BLaER1 (cell line): ENCODE measurements at regions not wholly inside any gene's neighbourhood (a gene's known extent, or its start where the extent isn't known, plus 50 kb on each side); places are given as distances from the start of the nearest gene placed in this dataset.

Experiments used
- H3K27ac ChIP-seq: shearing (Covaris generic); formaldehyde crosslinking; 2 replicates; pipeline ENCODE4 v1.8.1; 2022
- H3K27me3 ChIP-seq: shearing (Covaris generic); formaldehyde crosslinking; 2 replicates; pipeline ENCODE4 v1.8.1; 2022
- H3K36me3 ChIP-seq: shearing (Covaris generic); formaldehyde crosslinking; 2 replicates; pipeline ENCODE4 v1.8.1; 2022
- H3K4me1 ChIP-seq: shearing (Covaris generic); formaldehyde crosslinking; 2 replicates; pipeline ENCODE4 v1.8.1; 2022
- H3K4me2 ChIP-seq: shearing (Covaris generic); formaldehyde crosslinking; 2 replicates; pipeline ENCODE4 v1.8.1; 2022
- H3K4me3 ChIP-seq: shearing (Covaris generic); formaldehyde crosslinking; 2 replicates; pipeline ENCODE4 v1.8.1; 2022
- H3K9ac ChIP-seq: shearing (Covaris generic); formaldehyde crosslinking; 2 replicates; pipeline ENCODE4 v1.8.1; 2022
- H3K9me3 ChIP-seq: shearing (Covaris generic); formaldehyde crosslinking; 2 replicates; pipeline ENCODE4 v1.8.1; 2022
- H4K20me1 ChIP-seq: shearing (Covaris generic); formaldehyde crosslinking; 2 replicates; pipeline ENCODE4 v1.8.1; 2022
- Cebpa-rat ChIP-seq: shearing (Covaris generic); IDR thresholded peaks from 2 replicates; pipeline ENCODE4 v1.8.1; 2022

GRCh38 chr2:767944-768343 is 90.7 kb upstream of the TMEM18 start:
- H3K4me1 ChIP-seq = peaks cover 30% of the 10 kb centered on the region
- peaks cover 12% of the 10 kb centered on the region; the same call in 1 of the 2 replicates for H3K9me3 ChIP-seq
- no peaks in the 10 kb centered on the region for H3K27me3 ChIP-seq
- no peak overlapping the region for H3K27ac ChIP-seq
- H3K36me3 ChIP-seq = no peaks in the 10 kb centered on the region
- no peak overlapping the region for H3K4me2 ChIP-seq
- H3K9ac ChIP-seq = no peak overlapping the region
- H4K20me1 ChIP-seq = no peaks in the 10 kb centered on the region
- H3K4me3 ChIP-seq = no peak overlapping the region
- TF ChIP-seq Cebpa-rat = no peak

GRCh38 chr2:767440-767839 is 90.2 kb upstream of the TMEM18 start:
- Histone ChIP-seq H3K9me3 (peaks cover 12% of the 10 kb centered on the region; the same call in 1 of the 2 replicates), H3K4me3 (no peak overlapping the region), H3K4me1 (peaks cover 35% of the 10 kb centered on the region), H3K4me2 (no peak overlapping the region), H3K27ac (no peak overlapping the region), H3K27me3 (no peaks in the 10 kb centered on the region), H4K20me1 (no peaks in the 10 kb centered on the region), H3K36me3 (no peaks in the 10 kb centered on the region), H3K9ac (no peak overlapping the region)
- TF ChIP-seq Cebpa-rat = no peak

- TF ChIP-seq Cebpa-rat = no peak
- Histone ChIP-seq H3K9ac (no peak overlapping the region), H3K27me3 (no peaks in the 10 kb centered on the region), H3K4me3 (no peak overlapping the region), H3K4me2 (no peak overlapping the region), H3K4me1 (peaks cover 37% of the 10 kb centered on the region), H4K20me1 (no peaks in the 10 kb centered on the region), H3K9me3 (peaks cover 12% of the 10 kb centered on the region; the same call in 1 of the 2 replicates), H3K27ac (no peak overlapping the region), H3K36me3 (no peaks in the 10 kb centered on the region)
Observed at GRCh38 chr2:766255-766654, 89.0 kb upstream of the TMEM18 start.

- Histone ChIP-seq H3K27me3 (no peaks in the 10 kb centered on the region), H3K4me2 (no peak overlapping the region), H3K9ac (no peak overlapping the region), H3K36me3 (no peaks in the 10 kb centered on the region), H4K20me1 (no peaks in the 10 kb centered on the region), H3K4me1 (peaks cover 32% of the 10 kb centered on the region), H3K27ac (no peak overlapping the region), H3K9me3 (peaks cover 8% of the 10 kb centered on the region; the same call in 1 of the 2 replicates), H3K4me3 (no peak overlapping the region)
- TF ChIP-seq Cebpa-rat = no peak
Observed at GRCh38 chr2:765369-765768, 88.2 kb upstream of the TMEM18 start.

GRCh38 chr2:763766-764525 is 86.7 kb upstream of the TMEM18 start:
- Histone ChIP-seq H4K20me1 (no peaks in the 10 kb centered on the region), H3K27ac (no peak overlapping the region), H3K9me3 (peaks cover 7% of the 10 kb centered on the region; the same call in 1 of the 2 replicates), H3K36me3 (no peaks in the 10 kb centered on the region), H3K27me3 (no peaks in the 10 kb centered on the region), H3K9ac (no peak overlapping the region), H3K4me2 (peak overlapping the region; percentile 7; the same call in 1 of the 2 replicates), H3K4me3 (no peak overlapping the region), H3K4me1 (peaks cover 24% of the 10 kb centered on the region)
- no peak for TF ChIP-seq Cebpa-rat

- no peak overlapping the region for H3K27ac ChIP-seq
- no peak for TF ChIP-seq Cebpa-rat
- H3K4me2 ChIP-seq = peak overlapping the region; percentile 31; the same call in 1 of the 2 replicates
Observed at GRCh38 chr2:762646-763045, 85.4 kb upstream of the TMEM18 start.

GRCh38 chr2:761384-761783 is 84.2 kb upstream of the TMEM18 start:
- H3K4me2 ChIP-seq = no peak overlapping the region
- H3K36me3 ChIP-seq = no peaks in the 10 kb centered on the region
- no peak overlapping the region for H3K9ac ChIP-seq
- no peak overlapping the region for H3K27ac ChIP-seq
- no peak overlapping the region for H3K4me3 ChIP-seq
- peaks cover 43% of the 10 kb centered on the region for H3K4me1 ChIP-seq
- no peaks in the 10 kb centered on the region for H3K27me3 ChIP-seq
- H4K20me1 ChIP-seq = no peaks in the 10 kb centered on the region
- no peak for TF ChIP-seq Cebpa-rat
- no peaks in the 10 kb centered on the region; the same call in 1 of the 2 replicates for H3K9me3 ChIP-seq

More at GRCh38 chr2:762646-763045, 85.4 kb upstream of the TMEM18 start:
- H4K20me1 ChIP-seq = no peaks in the 10 kb centered on the region
- H3K9ac ChIP-seq = no peak overlapping the region
- H3K4me3 ChIP-seq = no peak overlapping the region
- H3K4me1 ChIP-seq = peaks cover 37% of the 10 kb centered on the region
- no peaks in the 10 kb centered on the region for H3K36me3 ChIP-seq
- H3K27me3 ChIP-seq = no peaks in the 10 kb centered on the region
- no peaks in the 10 kb centered on the region for H3K9me3 ChIP-seq

GRCh38 chr2:760001-760400 is 82.8 kb upstream of the TMEM18 start:
- H4K20me1 ChIP-seq = no peaks in the 10 kb centered on the region
- H3K27me3 ChIP-seq = no peaks in the 10 kb centered on the region
- TF ChIP-seq Cebpa-rat = no peak
- no peaks in the 10 kb centered on the region for H3K36me3 ChIP-seq
- no peak overlapping the region for H3K4me2 ChIP-seq
- no peak overlapping the region for H3K27ac ChIP-seq
- H3K9ac ChIP-seq = no peak overlapping the region
- no peaks in the 10 kb centered on the region; the same call in 1 of the 2 replicates for H3K9me3 ChIP-seq
- peaks cover 56% of the 10 kb centered on the region for H3K4me1 ChIP-seq
- H3K4me3 ChIP-seq = no peak overlapping the region

- TF ChIP-seq Cebpa-rat = no peak
- Histone ChIP-seq H3K9me3 (no peaks in the 10 kb centered on the region; the same call in 1 of the 2 replicates), H3K9ac (no peak overlapping the region), H4K20me1 (no peaks in the 10 kb centered on the region), H3K27me3 (no peaks in the 10 kb centered on the region), H3K4me3 (no peak overlapping the region), H3K27ac (no peak overlapping the region), H3K4me1 (peaks cover 53% of the 10 kb centered on the region), H3K4me2 (peak overlapping the region; percentile 79), H3K36me3 (no peaks in the 10 kb centered on the region)
Observed at GRCh38 chr2:758073-758820, 81.0 kb upstream of the TMEM18 start.

- no peaks in the 10 kb centered on the region; the same call in 1 of the 2 replicates for H3K9me3 ChIP-seq
- H3K9ac ChIP-seq = no peak overlapping the region
- H3K27ac ChIP-seq = no peak overlapping the region
- H3K4me3 ChIP-seq = no peak overlapping the region
- H3K4me1 ChIP-seq = peaks cover 36% of the 10 kb centered on the region
- no peak overlapping the region for H3K4me2 ChIP-seq
- no peak for TF ChIP-seq Cebpa-rat
- H3K36me3 ChIP-seq = no peaks in the 10 kb centered on the region
- no peaks in the 10 kb centered on the region for H3K27me3 ChIP-seq
- H4K20me1 ChIP-seq = no peaks in the 10 kb centered on the region
Observed at GRCh38 chr2:753123-753522, 75.9 kb upstream of the TMEM18 start.
